Body of pancreas (tissue), 4 donors: ENCODE measurements at regions not wholly inside any gene's neighbourhood (a gene's known extent, or its start where the extent isn't known, plus 50 kb on each side); places are given as distances from the start of the nearest gene placed in this dataset.

Experiments
- ATAC-seq: fragments of 150-250 bp; one replicate; pipeline ENCODE4 v1.9.1; 2016
- DNase-seq, 4 donors: peaks; one replicate each; pipeline ENCODE4 v3.0.0-alpha.2; 2019
- H3K27ac ChIP-seq, 4 donors: fragments of 200-600 bp; sonication (generic); 1 replicate in 3 of 4; 2 replicates in 1 of 4; pipeline versions ENCODE4 v1.5.1 to v1.6.1; 2016 to 2019; ENCODE audit warnings: mild to moderate bottlenecking in 1 of 4, mixed read lengths in 1 of 4, moderate library complexity in 1 of 4
- H3K27me3 ChIP-seq, 2 donors: fragments of 200-600 bp; sonication (generic); one replicate each; pipeline ENCODE4 v1.6.0; 2016; ENCODE audit warnings: mild to moderate bottlenecking in 1 of 2
- H3K36me3 ChIP-seq, 2 donors: fragments of 200-600 bp; sonication (generic); replicated peaks in 1 of 2; 2 replicates each; pipeline ENCODE4 v1.5.1; 2016; ENCODE audit warnings: low read depth in 2 of 2; ENCODE audit not compliant: insufficient read depth in 1 of 2
- H3K4me1 ChIP-seq: fragments of 200-600 bp; sonication (generic); one replicate; pipeline ENCODE4 v1.6.0; 2016
- H3K4me3 ChIP-seq, 2 donors: fragments of 200-600 bp; sonication (generic); 1 replicate in 1 of 2; 2 replicates in 1 of 2; pipeline ENCODE4 v1.5.1; 2016 to 2019
- H3K9me3 ChIP-seq, 3 donors: fragments of 200-600 bp; sonication (generic); 1 replicate in 2 of 3; 2 replicates in 1 of 3; pipeline ENCODE4 v1.5.1; 2016
- CTCF ChIP-seq, 7 experiments: fragments of 450-650 bp in 4 of 7; fragments of 200-600 bp in 3 of 7; sonication (generic) in 3 of 7; IDR thresholded peaks; one replicate each; pipeline ENCODE4 v1.5.1; 2016 to 2019; ENCODE audit warnings: antibody characterized with exemption in 7 of 7
- POLR2A ChIP-seq, 3 donors: fragments of 450-650 bp; IDR thresholded peaks; one replicate each; pipeline ENCODE4 v1.6.1; 2016; ENCODE audit warnings: antibody characterized with exemption in 3 of 3, mild to moderate bottlenecking in 2 of 3
- WGBS, 2 donors: methylation state at CpG; one replicate each; pipeline ENCODE4 v1.1.5; 2017; 5-methylcytosine and 5-hydroxymethylcytosine counted together
- intact Hi-C: fragments of 100-400 bp; cut with DNase I; formaldehyde crosslinking; loops from one replicate; pipeline ENCODE4 v1.15.1; 2023

GRCh38 chr4:141797966-141798365, 161.6 kb downstream of the IL15 start:
- ATAC-seq (no peak), DNase-seq (no peak)
- Histone ChIP-seq H3K4me3 (no peak overlapping the region), H3K27ac (no peak overlapping the region), H3K9me3 (no peaks in the 10 kb centered on the region), H3K27me3 (no peaks in the 10 kb centered on the region), H3K4me1 (no peaks in the 10 kb centered on the region), H3K36me3 (no peaks in the 10 kb centered on the region)
- intact Hi-C loops = no loop called here
- TF ChIP-seq CTCF (IDR thresholded peaks at IDR 0.05) = no peak
- TF ChIP-seq POLR2A (IDR thresholded peaks at IDR 0.05) = no peak
- 85 to 99% methylated on average over 2 of the region's 2 CpGs for WGBS, 2 donors

GRCh38 chr4:141801558-141801957, 165.2 kb downstream of the IL15 start:
- no peak for DNase-seq
- no peak for TF ChIP-seq CTCF (IDR thresholded peaks at IDR 0.05)
- TF ChIP-seq POLR2A (IDR thresholded peaks at IDR 0.05) = no peak
- no peaks in the 10 kb centered on the region for H3K27me3 ChIP-seq
- no peaks in the 10 kb centered on the region for H3K36me3 ChIP-seq
- H3K4me3 ChIP-seq = no peak overlapping the region
- ATAC-seq = no peak
- H3K9me3 ChIP-seq = no peaks in the 10 kb centered on the region
- WGBS, 2 donors = 81 to 86% methylated on average over 3 of the region's 3 CpGs
- no peak overlapping the region for H3K27ac ChIP-seq
- intact Hi-C loops = no loop called here
- no peaks in the 10 kb centered on the region for H3K4me1 ChIP-seq

GRCh38 chr4:141802333-141802732, 165.9 kb downstream of the IL15 start:
- no peak overlapping the region for H3K4me3 ChIP-seq
- H3K9me3 ChIP-seq = no peaks in the 10 kb centered on the region
- TF ChIP-seq CTCF (IDR thresholded peaks at IDR 0.05) (no peak), POLR2A (IDR thresholded peaks at IDR 0.05) (no peak)
- DNase-seq = no peak
- ATAC-seq = no peak
- H3K27me3 ChIP-seq = no peaks in the 10 kb centered on the region
- intact Hi-C loops = no loop called here
- no peaks in the 10 kb centered on the region for H3K36me3 ChIP-seq
- H3K27ac ChIP-seq = no peak overlapping the region
- no peaks in the 10 kb centered on the region for H3K4me1 ChIP-seq
- WGBS, 2 donors = 65 to 81% methylated on average over 1 of the region's 1 CpG

GRCh38 chr4:141804836-141805235, 168.5 kb downstream of the IL15 start:
- ATAC-seq (no peak), DNase-seq (no peak)
- TF ChIP-seq POLR2A (IDR thresholded peaks at IDR 0.05) (no peak), CTCF (IDR thresholded peaks at IDR 0.05) (no peak)
- Histone ChIP-seq H3K36me3 (no peaks in the 10 kb centered on the region), H3K9me3 (no peaks in the 10 kb centered on the region), H3K27ac (no peak overlapping the region), H3K27me3 (no peaks in the 10 kb centered on the region), H3K4me3 (no peak overlapping the region), H3K4me1 (no peaks in the 10 kb centered on the region)
- WGBS, 2 donors = 90 to 95% methylated on average over 1 of the region's 1 CpG
- intact Hi-C loops = no loop called here

GRCh38 chr4:141807103-141807891, 170.9 kb downstream of the IL15 start:
- DNase-seq = no peak
- Histone ChIP-seq H3K27me3 (no peaks in the 10 kb centered on the region), H3K36me3 (no peaks in the 10 kb centered on the region), H3K27ac (no peak overlapping the region), H3K4me3 (no peak overlapping the region), H3K4me1 (no peaks in the 10 kb centered on the region), H3K9me3 (no peaks in the 10 kb centered on the region)
- WGBS, 2 donors = 82 to 85% methylated on average over 4 of the region's 4 CpGs
- TF ChIP-seq CTCF (IDR thresholded peaks at IDR 0.05) (no peak), POLR2A (IDR thresholded peaks at IDR 0.05) (no peak)
- ATAC-seq = no peak
- intact Hi-C loops = no loop called here
